H1 (cell line): ENCODE measurements at regions not wholly inside any gene's neighbourhood (a gene's known extent, or its start where the extent isn't known, plus 50 kb on each side); places are given as distances from the start of the nearest gene placed in this dataset.

Experiments used
- CTCF ChIA-PET: fragments of 300-600 bp; sonication (Branson Sonifier 250); formaldehyde crosslinking; loops from one replicate; lab custom pipeline; 2021; ENCODE audit not compliant: partially characterized antibody; lab: Charles Lee
- POLR2A ChIA-PET: fragments of 300-600 bp; sonication (Branson Sonifier 250); formaldehyde crosslinking; loops from one replicate; lab custom pipeline; 2021; ENCODE audit warnings: inconsistent platforms; ENCODE audit not compliant: partially characterized antibody; lab: Charles Lee
- DNase-seq, 2 experiments: peaks; one replicate each; pipeline versions ENCODE4 v3.0.0 to v3.0.0-alpha.2; 2010 to 2022; ENCODE audit warnings: low spot score in 2 of 2, low read depth in 1 of 2, mixed read lengths in 1 of 2
- FAIRE-seq: peaks from 2 replicates; lab custom pipeline; 2011; peaks lifted over from hg19 to GRCh38; lab: Jason Lieb, UNC
- H2AFZ ChIP-seq: 2 replicates; pipeline ENCODE4 v1.8.1; 2012; ENCODE audit warnings: low read length, inconsistent platforms
- H2AK5ac ChIP-seq: 2 replicates; pipeline ENCODE4 v1.6.1; 2013; ENCODE audit warnings: low read depth, low read length
- H2BK120ac ChIP-seq: replicated peaks from 2 replicates; pipeline ENCODE3; 2013; ENCODE audit warnings: low read depth, low read length, inconsistent platforms
- H2BK12ac ChIP-seq: 2 replicates; pipeline ENCODE4 v1.6.1; 2013; ENCODE audit warnings: low read depth, low read length
- H2BK15ac ChIP-seq: 2 replicates; pipeline ENCODE4 v1.6.1; 2013; ENCODE audit warnings: low read length
- H2BK20ac ChIP-seq: 2 replicates; pipeline ENCODE4 v1.6.1; 2013; ENCODE audit warnings: low read length
- H2BK5ac ChIP-seq: 2 replicates; pipeline ENCODE4 v1.6.1; 2013; ENCODE audit warnings: low read depth, low read length
- H3K14ac ChIP-seq: 2 replicates; pipeline ENCODE4 v1.6.1; 2013; ENCODE audit warnings: inconsistent platforms; ENCODE audit not compliant: insufficient read length
- H3K18ac ChIP-seq: 2 replicates; pipeline ENCODE4 v1.6.1; 2013; ENCODE audit warnings: low read length; ENCODE audit errors: extremely low read depth
- H3K23ac ChIP-seq: 2 replicates; pipeline ENCODE4 v1.6.1; 2013; ENCODE audit warnings: inconsistent platforms; ENCODE audit not compliant: insufficient read length
- H3K23me2 ChIP-seq: 2 replicates; pipeline ENCODE4 v1.6.1; 2013; ENCODE audit warnings: low read depth, low read length
- H3K27ac ChIP-seq: 2 replicates; pipeline ENCODE4 v1.6.1; 2011; ENCODE audit warnings: low read depth, low read length, inconsistent platforms
- H3K27me3 ChIP-seq, 4 experiments: replicated peaks in 1 of 4; 1 replicate in 1 of 4; 2 replicates in 3 of 4; pipeline versions ENCODE4 v1.6.1 to v1.8.1; 2011 to 2013; ENCODE audit warnings: low read length in 3 of 4, mild to moderate bottlenecking in 3 of 4, inconsistent platforms in 2 of 4, mixed read lengths in 2 of 4, moderate library complexity in 1 of 4; ENCODE audit not compliant: control insufficient read depth in 3 of 4, insufficient read depth in 3 of 4; ENCODE audit errors: extremely low read depth in 1 of 4
- H3K36me3 ChIP-seq, 4 experiments: 2 replicates each; pipeline versions ENCODE4 v1.6.1 to v1.8.1; 2011 to 2013; ENCODE audit warnings: mild to moderate bottlenecking in 4 of 4, low read length in 3 of 4, moderate library complexity in 2 of 4, control low read depth in 1 of 4, inconsistent platforms in 1 of 4; ENCODE audit not compliant: insufficient read depth in 4 of 4, control insufficient read depth in 2 of 4
- H3K4ac ChIP-seq: replicated peaks from 2 replicates; pipeline ENCODE3; 2013; ENCODE audit warnings: low read length, low read depth, mixed read lengths, inconsistent platforms; ENCODE audit not compliant: insufficient read length
- H3K4me1 ChIP-seq, 4 experiments: replicated peaks in 1 of 4; 1 replicate in 1 of 4; 2 replicates in 3 of 4; pipeline versions ENCODE4 v1.6.1 to v1.8.1; 2011 to 2013; ENCODE audit warnings: low read length in 3 of 4, inconsistent platforms in 2 of 4, mixed read lengths in 1 of 4; ENCODE audit not compliant: insufficient read depth in 4 of 4, control insufficient read depth in 3 of 4
- H3K4me2 ChIP-seq, 2 experiments: 2 replicates each; pipeline versions ENCODE4 v1.6.1 to v1.8.1; 2011 to 2013; ENCODE audit warnings: low read depth in 2 of 2, low read length in 2 of 2, control low read depth in 1 of 2, inconsistent platforms in 1 of 2, mild to moderate bottlenecking in 1 of 2; ENCODE audit not compliant: insufficient read depth in 1 of 2
- H3K4me3 ChIP-seq, 4 experiments: fragments of 200-600, 300-600 bp in 1 of 4; sonication (generic), shearing (Covaris generic), sonication (Bioruptor Twin) in 1 of 4; 2 replicates each; pipeline versions ENCODE4 v1.5.1 to v1.8.1; 2011 to 2016; ENCODE audit warnings: low read length in 4 of 4, low read depth in 3 of 4, control low read depth in 2 of 4, inconsistent platforms in 2 of 4, mild to moderate bottlenecking in 2 of 4, mixed read lengths in 1 of 4, moderate library complexity in 1 of 4; ENCODE audit not compliant: insufficient read depth in 2 of 4; ENCODE audit errors: extremely low read depth in 1 of 4
- H3K56ac ChIP-seq: replicated peaks from 2 replicates; pipeline ENCODE3; 2013; ENCODE audit warnings: low read depth, mild to moderate bottlenecking, mixed read lengths, low read length, inconsistent platforms; ENCODE audit not compliant: insufficient read length
- H3K79me1 ChIP-seq: 2 replicates; pipeline ENCODE4 v1.6.1; 2013; ENCODE audit warnings: low read depth, low read length, control low read depth
- H3K79me2 ChIP-seq, 2 experiments: 2 replicates each; pipeline versions ENCODE4 v1.6.1 to v1.8.1; 2012 to 2013; ENCODE audit warnings: low read length in 2 of 2, mild to moderate bottlenecking in 2 of 2, inconsistent platforms in 1 of 2; ENCODE audit not compliant: insufficient read depth in 2 of 2, control insufficient read depth in 1 of 2
- H3K9ac ChIP-seq, 4 experiments: replicated peaks in 1 of 4; 1 replicate in 1 of 4; 2 replicates in 3 of 4; pipeline versions ENCODE4 v1.6.1 to v1.8.1; 2011 to 2013; ENCODE audit warnings: low read depth in 3 of 4, low read length in 3 of 4, control low read depth in 2 of 4, mild to moderate bottlenecking in 2 of 4, moderate library complexity in 2 of 4, inconsistent platforms in 1 of 4; ENCODE audit errors: extremely low read depth in 1 of 4
- H3K9me3 ChIP-seq, 2 experiments: 2 replicates each; pipeline versions ENCODE4 v1.6.1 to v1.8.1; 2012 to 2013; ENCODE audit warnings: mild to moderate bottlenecking in 2 of 2, moderate library complexity in 2 of 2, control low read depth in 1 of 2, inconsistent platforms in 1 of 2, low read depth in 1 of 2, low read length in 1 of 2, mixed read lengths in 1 of 2; ENCODE audit not compliant: insufficient read depth in 2 of 2
- H4K20me1 ChIP-seq, 2 experiments: replicated peaks in 1 of 2; 2 replicates each; pipeline versions ENCODE3 to v1.8.1; 2011 to 2013; ENCODE audit warnings: inconsistent platforms in 2 of 2, low read length in 2 of 2, mild to moderate bottlenecking in 1 of 2; ENCODE audit not compliant: insufficient read depth in 2 of 2, control insufficient read depth in 1 of 2
- H4K5ac ChIP-seq: 2 replicates; pipeline ENCODE4 v1.6.1; 2013; ENCODE audit warnings: low read length, low read depth, mixed read lengths, inconsistent platforms; ENCODE audit not compliant: insufficient read length
- H4K8ac ChIP-seq: 2 replicates; pipeline ENCODE4 v1.8.0; 2013; ENCODE audit warnings: mild to moderate bottlenecking, moderate library complexity, low read length, inconsistent platforms; ENCODE audit not compliant: insufficient read depth; ENCODE audit errors: extremely low read depth
- H4K91ac ChIP-seq: replicated peaks from 2 replicates; pipeline ENCODE3; 2013; ENCODE audit warnings: low read length, mixed read lengths, inconsistent platforms; ENCODE audit not compliant: insufficient read length
- NRF1 ChIP-seq: IDR thresholded peaks from 2 replicates; pipeline ENCODE4 v1.6.1; 2011; ENCODE audit warnings: mild to moderate bottlenecking, low read depth, low read length, improper control_type of control experiment
- WGBS, 2 experiments: shearing (Covaris generic) in 1 of 2; methylation state at CpG; one replicate each; pipeline versions ENCODE4 v1.1.6 to v1.1.7; 2013 to 2015; ENCODE audit warnings: low lambda C conversion rate in 2 of 2, mixed read lengths in 2 of 2, inconsistent platforms in 1 of 2, low coverage in 1 of 2, missing lambda C conversion rate in 1 of 2; ENCODE audit not compliant: insufficient replicate concordance in 2 of 2, insufficient coverage in 1 of 2, insufficient read length in 1 of 2; ENCODE audit errors: extremely low coverage in 1 of 2, missing lambda C conversion rate in 1 of 2; 5-methylcytosine and 5-hydroxymethylcytosine counted together
- TF ChIP-seq, protein P1 (sequence below), 3 experiments: IDR thresholded peaks; 1 replicate in 2 of 3; 2 replicates in 1 of 3; pipeline versions ENCODE4 v1.5.1 to v1.6.1; 2011; ENCODE audit warnings: low read length in 3 of 3, mild to moderate bottlenecking in 3 of 3, inconsistent platforms in 2 of 3, low read depth in 1 of 3, moderate library complexity in 1 of 3; ENCODE audit not compliant: insufficient read depth in 1 of 3; ENCODE audit errors: control extremely low read depth in 1 of 3

DNA sequence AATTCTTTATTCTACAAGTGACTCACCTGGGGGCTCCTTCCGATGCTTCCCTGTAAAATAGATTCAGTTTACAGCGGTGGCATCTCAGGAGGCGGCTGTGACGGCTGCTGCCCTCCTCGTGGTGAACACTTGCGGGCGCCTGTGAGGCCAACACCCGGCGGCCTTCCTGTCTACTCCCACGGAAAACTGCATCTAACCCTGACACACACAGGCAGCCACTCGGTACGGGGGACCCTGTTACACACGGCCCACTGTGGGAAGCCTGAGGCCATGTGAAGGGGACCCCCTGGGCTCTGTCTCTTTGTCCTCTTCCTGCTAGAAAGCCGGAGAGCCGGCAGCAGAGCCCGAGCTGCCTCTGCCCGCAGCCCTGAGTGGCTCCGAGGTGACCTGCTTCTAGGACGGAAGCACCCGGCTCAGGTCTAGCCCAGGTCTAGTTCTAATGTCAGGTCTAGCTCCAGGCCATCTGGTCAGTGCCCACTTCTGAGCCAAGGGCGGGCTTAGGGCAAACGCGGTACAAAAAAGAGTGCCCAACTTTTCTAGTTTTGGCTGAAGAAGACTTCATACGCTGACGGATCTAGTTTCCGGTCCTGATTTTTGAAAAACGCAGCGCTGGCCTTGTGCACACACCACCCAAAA lies 159.4 kb downstream of the ENGASE start:
- H3K4me2 ChIP-seq, result no peak overlapping the region
- H3K18ac ChIP-seq, result no peak overlapping the region
- H2AK5ac ChIP-seq, result no peak overlapping the region
- H4K5ac ChIP-seq, result no peak overlapping the region
- H3K79me1 ChIP-seq, result no peaks in the 10 kb centered on the region; the same call in 1 of the 2 replicates
- no peak overlapping the region for H3K56ac ChIP-seq
- no peaks in the 10 kb centered on the region for H4K20me1 ChIP-seq
- H2BK5ac ChIP-seq, result no peak overlapping the region
- H3K36me3 ChIP-seq, result no peaks in the 10 kb centered on the region
- no peak overlapping the region for H3K4ac ChIP-seq
- H2BK20ac ChIP-seq, result no peak overlapping the region; the same call in 1 of the 2 replicates
- H3K27me3 ChIP-seq, result no peaks in the 10 kb centered on the region
- TF ChIP-seq NRF1, result no peak
- TF ChIP-seq, protein P1, sequence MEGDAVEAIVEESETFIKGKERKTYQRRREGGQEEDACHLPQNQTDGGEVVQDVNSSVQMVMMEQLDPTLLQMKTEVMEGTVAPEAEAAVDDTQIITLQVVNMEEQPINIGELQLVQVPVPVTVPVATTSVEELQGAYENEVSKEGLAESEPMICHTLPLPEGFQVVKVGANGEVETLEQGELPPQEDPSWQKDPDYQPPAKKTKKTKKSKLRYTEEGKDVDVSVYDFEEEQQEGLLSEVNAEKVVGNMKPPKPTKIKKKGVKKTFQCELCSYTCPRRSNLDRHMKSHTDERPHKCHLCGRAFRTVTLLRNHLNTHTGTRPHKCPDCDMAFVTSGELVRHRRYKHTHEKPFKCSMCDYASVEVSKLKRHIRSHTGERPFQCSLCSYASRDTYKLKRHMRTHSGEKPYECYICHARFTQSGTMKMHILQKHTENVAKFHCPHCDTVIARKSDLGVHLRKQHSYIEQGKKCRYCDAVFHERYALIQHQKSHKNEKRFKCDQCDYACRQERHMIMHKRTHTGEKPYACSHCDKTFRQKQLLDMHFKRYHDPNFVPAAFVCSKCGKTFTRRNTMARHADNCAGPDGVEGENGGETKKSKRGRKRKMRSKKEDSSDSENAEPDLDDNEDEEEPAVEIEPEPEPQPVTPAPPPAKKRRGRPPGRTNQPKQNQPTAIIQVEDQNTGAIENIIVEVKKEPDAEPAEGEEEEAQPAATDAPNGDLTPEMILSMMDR (IDR thresholded peaks at IDR 0.05; ENCODE audit: control extremely low read depth in 1 of 3, insufficient read depth in 1 of 3, low read depth in 1 of 3, low read length in 3 of 3), result peak; percentile 7 to 10 (median 10); a peak in 2 of 4 replicates
- POLR2A ChIA-PET, result no interaction called here
- no peak overlapping the region for H3K9ac ChIP-seq
- CTCF ChIA-PET, result interaction anchor here (0.6 to 1.4 kb wide), 2 partner anchors 12 to 75 kb away, joined by 3 read pairs; no protein-coding TSS in a partner anchor
- no peaks in the 10 kb centered on the region for H3K23me2 ChIP-seq
- FAIRE-seq (no peak), DNase-seq (no peak)
- H2BK120ac ChIP-seq, result no peak overlapping the region
- H3K4me3 ChIP-seq, result no peak overlapping the region
- H4K91ac ChIP-seq, result no peak overlapping the region
- no peak overlapping the region for H4K8ac ChIP-seq
- H3K9me3 ChIP-seq, result no peaks in the 10 kb centered on the region
- WGBS, 2 experiments, result 85% methylated on average over 28 of the region's 28 CpGs; no CpG with 5 or more reads in 1 of the 2 experiments
- H2AFZ ChIP-seq, result no peak overlapping the region
- H3K23ac ChIP-seq, result no peak overlapping the region
- no peak overlapping the region for H2BK12ac ChIP-seq
- no peak overlapping the region for H3K14ac ChIP-seq
- no peak overlapping the region for H3K27ac ChIP-seq
- no peak overlapping the region for H2BK15ac ChIP-seq
- no peaks in the 10 kb centered on the region for H3K4me1 ChIP-seq
- H3K79me2 ChIP-seq, result no peaks in the 10 kb centered on the region
